ENCODE measurements at regions not wholly inside any gene's neighbourhood (a gene's known extent, or its start where the extent isn't known, plus 50 kb on each side); places are given as distances from the start of the nearest gene placed in this dataset.
A peak's percentile ranks its signal among the peaks of the same experiment; 100 is the strongest.

GRCh38 chr13:34156841-34157365, 339.0 kb downstream of the RFC3 start:
- Histone ChIP-seq H3K4me1 (ENCODE audit: control insufficient read depth, insufficient read depth, low read length) (peaks cover 8% of the 10 kb centered on the region; the same call in 1 of the 2 replicates), H3K4me3 (ENCODE audit: low read depth, low read length) (peak overlapping the region; percentile 34), H3K27ac (ENCODE audit: extremely low read depth, low read depth, low read length) (peak overlapping the region; percentile 17; the same call in 1 of the 2 replicates), H3K36me3 (ENCODE audit: control insufficient read depth in 2 of 2, insufficient read depth in 1 of 2, low read length in 2 of 2) (no peaks in the 10 kb centered on the region), H3K9me3 (ENCODE audit: control insufficient read depth, insufficient read depth, low read depth, low read length) (no peaks in the 10 kb centered on the region)
- ChIA-PET CTCF (interaction anchor here (0.7 kb wide), 1 partner anchor 88 kb away, joined by 3 read pairs; no protein-coding TSS in a partner anchor), POLR2A (no interaction called here)
- TF ChIP-seq, protein P1, sequence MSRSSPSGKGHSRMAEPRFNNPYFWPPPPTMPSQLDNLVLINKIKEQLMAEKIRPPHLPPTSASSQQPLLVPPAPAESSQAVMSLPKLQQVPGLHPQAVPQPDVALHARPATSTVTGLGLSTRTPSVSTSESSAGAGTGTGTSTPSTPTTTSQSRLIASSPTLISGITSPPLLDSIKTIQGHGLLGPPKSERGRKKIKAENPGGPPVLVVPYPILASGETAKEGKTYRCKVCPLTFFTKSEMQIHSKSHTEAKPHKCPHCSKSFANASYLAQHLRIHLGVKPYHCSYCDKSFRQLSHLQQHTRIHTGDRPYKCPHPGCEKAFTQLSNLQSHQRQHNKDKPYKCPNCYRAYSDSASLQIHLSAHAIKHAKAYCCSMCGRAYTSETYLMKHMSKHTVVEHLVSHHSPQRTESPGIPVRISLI (tag by site-specific recombination; IDR thresholded peaks at IDR 0.05) = no peak
- TF ChIP-seq KLF8 (tag by site-specific recombination; IDR thresholded peaks at IDR 0.05) = 0 out of 2 replicates have a peak, but pooled peaks have one; percentile 34
- TF ChIP-seq ZNF664 (tag by site-specific recombination; IDR thresholded peaks at IDR 0.05) = no peak
- TF ChIP-seq ZNF10 (tag by site-specific recombination; IDR thresholded peaks at IDR 0.05) = peak; percentile 67; the same call in 1 of the 2 replicates
- TF ChIP-seq HIC1 (tag by site-specific recombination; IDR thresholded peaks at IDR 0.05) = 0 out of 2 replicates have a peak, but pooled peaks have one; percentile 47
- TF ChIP-seq ZNF629 (tag by site-specific recombination; IDR thresholded peaks at IDR 0.05) = peak; percentile 64
- TF ChIP-seq, protein P2, sequence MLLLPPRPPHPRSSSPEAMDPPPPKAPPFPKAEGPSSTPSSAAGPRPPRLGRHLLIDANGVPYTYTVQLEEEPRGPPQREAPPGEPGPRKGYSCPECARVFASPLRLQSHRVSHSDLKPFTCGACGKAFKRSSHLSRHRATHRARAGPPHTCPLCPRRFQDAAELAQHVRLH (tag by site-specific recombination; IDR thresholded peaks at IDR 0.05) = no peak
- peak; percentile 24; the same call in 1 of the 2 replicates for TF ChIP-seq ZNF660 (tag by site-specific recombination; IDR thresholded peaks at IDR 0.05)
- no peak for TF ChIP-seq ZNF146 (tag by site-specific recombination; IDR thresholded peaks at IDR 0.05)
- no peak for TF ChIP-seq ZNF521 (tag by site-specific recombination; IDR thresholded peaks at IDR 0.05)
- TF ChIP-seq ZNF560 (tag by site-specific recombination; IDR thresholded peaks at IDR 0.05; ENCODE audit: borderline replicate concordance) = no peak
- TF ChIP-seq ZNF777 (tag by site-specific recombination; IDR thresholded peaks at IDR 0.05; ENCODE audit: borderline replicate concordance) = no peak
- TF ChIP-seq ZNF211 (tag by site-specific recombination; IDR thresholded peaks at IDR 0.05; ENCODE audit: low read depth) = no peak
- TF ChIP-seq ZNF140 (tag by site-specific recombination; IDR thresholded peaks at IDR 0.05) = no peak
- TF ChIP-seq ZNF639 (tag by site-specific recombination; IDR thresholded peaks at IDR 0.05) = 0 out of 2 replicates have a peak, but pooled peaks have one; percentile 26
- no peak; the same call in 1 of the 2 replicates for TF ChIP-seq KLF10 (tag by site-specific recombination; IDR thresholded peaks at IDR 0.05)
- no peak for TF ChIP-seq ZNF658 (tag by site-specific recombination; IDR thresholded peaks at IDR 0.05)
- peak; percentile 91 for TF ChIP-seq ZBTB20 (tag by site-specific recombination; IDR thresholded peaks at IDR 0.05)
- peak; percentile 55; the same call in 1 of the 2 replicates for TF ChIP-seq ZFP69B (tag by site-specific recombination; IDR thresholded peaks at IDR 0.05)
- no peak; the same call in 1 of the 2 replicates for TF ChIP-seq WT1 (tag by site-specific recombination; IDR thresholded peaks at IDR 0.05)
- peak; percentile 41; the same call in 1 of the 2 replicates for TF ChIP-seq ZNF24 (tag by site-specific recombination; IDR thresholded peaks at IDR 0.05)
- 0 out of 2 replicates have a peak, but pooled peaks have one; percentile 6 for TF ChIP-seq SP2 (tag by site-specific recombination; IDR thresholded peaks at IDR 0.05)
- TF ChIP-seq, protein P3, sequence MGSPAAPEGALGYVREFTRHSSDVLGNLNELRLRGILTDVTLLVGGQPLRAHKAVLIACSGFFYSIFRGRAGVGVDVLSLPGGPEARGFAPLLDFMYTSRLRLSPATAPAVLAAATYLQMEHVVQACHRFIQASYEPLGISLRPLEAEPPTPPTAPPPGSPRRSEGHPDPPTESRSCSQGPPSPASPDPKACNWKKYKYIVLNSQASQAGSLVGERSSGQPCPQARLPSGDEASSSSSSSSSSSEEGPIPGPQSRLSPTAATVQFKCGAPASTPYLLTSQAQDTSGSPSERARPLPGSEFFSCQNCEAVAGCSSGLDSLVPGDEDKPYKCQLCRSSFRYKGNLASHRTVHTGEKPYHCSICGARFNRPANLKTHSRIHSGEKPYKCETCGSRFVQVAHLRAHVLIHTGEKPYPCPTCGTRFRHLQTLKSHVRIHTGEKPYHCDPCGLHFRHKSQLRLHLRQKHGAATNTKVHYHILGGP (tag by site-specific recombination; IDR thresholded peaks at IDR 0.05) = no peak
- TF ChIP-seq AEBP2 (tag by site-specific recombination; IDR thresholded peaks at IDR 0.05; ENCODE audit: borderline replicate concordance) = no peak
- peak; percentile 86 for TF ChIP-seq ZNF366 (tag by site-specific recombination; conservative IDR thresholded peaks at IDR 0.05)
- TF ChIP-seq ZBTB6 (tag by site-specific recombination; IDR thresholded peaks at IDR 0.05) = no peak
- TF ChIP-seq ZNF571 (tag by site-specific recombination; IDR thresholded peaks at IDR 0.05) = no peak
- no peak for TF ChIP-seq PBX3 (CRISPR knock-in tag; IDR thresholded peaks at IDR 0.05)
